ENCODE measurements at regions not wholly inside any gene's neighbourhood (a gene's known extent, or its start where the extent isn't known, plus 50 kb on each side); places are given as distances from the start of the nearest gene placed in this dataset.

DNA sequence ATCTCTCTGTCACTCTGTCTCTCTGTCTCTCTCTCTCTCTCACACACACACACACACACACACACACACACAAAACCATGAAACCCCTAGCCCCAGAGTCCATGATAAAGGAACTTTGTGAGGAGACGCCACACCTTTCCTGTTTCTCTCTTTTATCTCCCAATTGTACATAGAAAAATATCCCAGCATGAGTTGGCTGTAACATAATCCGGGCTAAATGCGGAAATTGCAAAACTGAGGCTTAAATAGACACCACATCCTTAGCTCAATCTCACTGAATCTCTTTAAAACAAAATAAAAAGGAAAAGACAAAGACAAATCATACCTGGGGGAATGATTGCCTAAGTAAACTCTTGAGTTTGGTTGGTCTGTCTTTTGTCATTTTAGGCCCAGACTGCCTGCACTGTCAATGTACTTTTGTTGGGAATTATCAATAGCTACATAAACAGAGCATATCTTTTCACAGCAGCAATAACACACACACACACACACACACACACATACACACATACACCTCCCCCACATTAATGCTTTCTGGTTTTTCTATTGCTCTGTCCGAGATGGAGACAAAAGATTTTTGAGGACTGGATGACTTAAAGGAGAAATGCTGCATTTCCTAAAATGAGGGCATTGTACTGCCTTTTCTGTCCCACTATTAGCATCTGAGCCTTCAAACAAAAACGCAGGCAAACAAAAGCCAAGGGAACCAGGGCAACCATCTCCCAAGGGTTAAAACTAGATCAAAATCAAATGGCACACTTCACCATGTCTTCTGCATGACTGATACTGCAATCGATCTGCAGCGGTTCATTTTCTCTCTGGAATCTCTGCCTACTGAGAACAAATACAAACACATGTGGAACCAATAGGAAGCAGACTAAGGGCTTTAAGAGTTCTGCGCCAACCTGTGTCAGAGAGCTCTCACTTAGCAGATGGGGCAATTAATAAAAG is 321.5 kb downstream of the NFIB start:
- Histone ChIP-seq H3K27me3 (ENCODE audit: control insufficient read depth, insufficient read depth, low read length) (no peaks in the 10 kb centered on the region), H3K4me3 (ENCODE audit: low read length) (no peak overlapping the region), H3K9me3 (ENCODE audit: control insufficient read depth, insufficient read depth, low read length) (no peaks in the 10 kb centered on the region), H3K27ac (ENCODE audit: low read length) (no peak overlapping the region), H3K36me3 (ENCODE audit: control insufficient read depth, insufficient read depth, low read length) (no peaks in the 10 kb centered on the region), H3K4me1 (ENCODE audit: control insufficient read depth, insufficient read depth, low read length) (no peaks in the 10 kb centered on the region)
- 87% methylated on average over 8 of the region's 8 CpGs for WGBS (ENCODE audit: insufficient coverage)
- ATAC-seq = no peak
- DNase-seq = no peak
- Mint-ChIP-seq H3K9me3 (peaks cover 8 to 17% of the 10 kb centered on the region in 2 donors), H3K36me3 (no peaks in the 10 kb centered on the region), H3K27me3 (ENCODE audit: low read depth in 2 of 2) (no peaks in the 10 kb centered on the region), H3K27ac (no peak overlapping the region), H3K4me1 (no peaks in the 10 kb centered on the region), H3K4me3 (no peak overlapping the region)
- intact Hi-C loops (cut with micrococcal nuclease) = no loop called here
- TF ChIP-seq, protein P1, sequence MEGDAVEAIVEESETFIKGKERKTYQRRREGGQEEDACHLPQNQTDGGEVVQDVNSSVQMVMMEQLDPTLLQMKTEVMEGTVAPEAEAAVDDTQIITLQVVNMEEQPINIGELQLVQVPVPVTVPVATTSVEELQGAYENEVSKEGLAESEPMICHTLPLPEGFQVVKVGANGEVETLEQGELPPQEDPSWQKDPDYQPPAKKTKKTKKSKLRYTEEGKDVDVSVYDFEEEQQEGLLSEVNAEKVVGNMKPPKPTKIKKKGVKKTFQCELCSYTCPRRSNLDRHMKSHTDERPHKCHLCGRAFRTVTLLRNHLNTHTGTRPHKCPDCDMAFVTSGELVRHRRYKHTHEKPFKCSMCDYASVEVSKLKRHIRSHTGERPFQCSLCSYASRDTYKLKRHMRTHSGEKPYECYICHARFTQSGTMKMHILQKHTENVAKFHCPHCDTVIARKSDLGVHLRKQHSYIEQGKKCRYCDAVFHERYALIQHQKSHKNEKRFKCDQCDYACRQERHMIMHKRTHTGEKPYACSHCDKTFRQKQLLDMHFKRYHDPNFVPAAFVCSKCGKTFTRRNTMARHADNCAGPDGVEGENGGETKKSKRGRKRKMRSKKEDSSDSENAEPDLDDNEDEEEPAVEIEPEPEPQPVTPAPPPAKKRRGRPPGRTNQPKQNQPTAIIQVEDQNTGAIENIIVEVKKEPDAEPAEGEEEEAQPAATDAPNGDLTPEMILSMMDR (IDR thresholded peaks at IDR 0.05) = no peak

DNA sequence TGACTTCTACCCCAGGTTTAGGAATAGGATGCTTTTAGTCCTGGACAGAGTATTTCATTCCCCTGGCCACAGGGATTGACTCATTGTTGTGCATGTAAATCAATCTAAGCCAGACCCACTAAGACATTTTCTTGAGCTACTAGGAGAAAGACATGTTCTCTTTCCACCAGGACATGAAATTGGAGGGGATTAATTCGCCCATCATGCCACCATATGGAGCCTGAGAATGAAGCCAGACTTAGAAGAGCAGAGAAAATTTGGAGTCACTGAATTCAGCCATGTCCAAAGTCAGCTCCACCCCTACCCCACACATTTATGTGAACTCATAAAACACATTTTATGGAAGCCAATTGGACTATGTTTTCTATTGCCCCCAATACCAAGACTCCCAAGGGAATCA is 322.5 kb downstream of the NFIB start:
- H3K9me3 Mint-ChIP-seq = peaks cover 8 to 17% of the 10 kb centered on the region in 2 donors
- ATAC-seq = no peak

DNA sequence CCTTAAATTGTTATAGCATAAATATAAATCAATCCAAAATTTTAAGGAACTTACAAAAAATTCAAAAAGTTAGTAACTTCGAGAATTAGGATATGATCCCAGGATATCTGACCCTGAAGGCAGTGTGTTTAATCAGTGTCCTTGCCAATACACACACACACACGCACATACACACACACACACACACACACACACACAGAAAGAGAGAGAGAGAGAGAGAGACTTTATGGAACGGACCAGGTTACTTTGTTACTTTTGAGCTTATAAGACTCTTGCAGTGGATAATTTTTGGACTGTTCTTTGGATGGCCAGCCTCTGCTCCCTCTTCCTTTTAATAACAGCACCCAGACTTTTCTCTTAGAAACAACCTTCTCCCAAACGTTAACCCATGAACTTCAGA is 322.9 kb downstream of the NFIB start:
- Histone ChIP-seq H3K36me3 (ENCODE audit: control insufficient read depth, insufficient read depth, low read length) (no peaks in the 10 kb centered on the region), H3K9me3 (ENCODE audit: control insufficient read depth, insufficient read depth, low read length) (peaks cover 6% of the 10 kb centered on the region), H3K4me1 (ENCODE audit: control insufficient read depth, insufficient read depth, low read length) (no peaks in the 10 kb centered on the region), H3K4me3 (ENCODE audit: low read length) (no peak overlapping the region), H3K27ac (ENCODE audit: low read length) (no peak overlapping the region), H3K27me3 (ENCODE audit: control insufficient read depth, insufficient read depth, low read length) (no peaks in the 10 kb centered on the region)
- WGBS (ENCODE audit: insufficient coverage) = no CpG with 5 or more reads among the region's 4 CpGs
- H3K36me3 Mint-ChIP-seq = peaks cover 2% of the 10 kb centered on the region
- no peak overlapping the region for H3K4me3 Mint-ChIP-seq
- TF ChIP-seq, protein P1 (IDR thresholded peaks at IDR 0.05) = no peak
- DNase-seq (no peak), ATAC-seq (no peak)
- H3K27me3 Mint-ChIP-seq (ENCODE audit: low read depth in 2 of 2) = no peaks in the 10 kb centered on the region
- H3K9me3 Mint-ChIP-seq = peaks cover 8 to 17% of the 10 kb centered on the region in 2 donors
- H3K27ac Mint-ChIP-seq = no peak overlapping the region
- intact Hi-C loops (cut with micrococcal nuclease) = no loop called here
- H3K4me1 Mint-ChIP-seq = no peaks in the 10 kb centered on the region

More for the DNA sequence above, 322.5 kb downstream of the NFIB start:
- Mint-ChIP-seq H3K27ac (no peak overlapping the region), H3K4me3 (no peak overlapping the region), H3K4me1 (no peaks in the 10 kb centered on the region), H3K36me3 (no peaks in the 10 kb centered on the region), H3K27me3 (ENCODE audit: low read depth in 2 of 2) (no peaks in the 10 kb centered on the region)
- WGBS (ENCODE audit: insufficient coverage) = 67% methylated on average over 1 of the region's 1 CpG
- H3K36me3 ChIP-seq (ENCODE audit: control insufficient read depth, insufficient read depth, low read length) = no peaks in the 10 kb centered on the region
- no peaks in the 10 kb centered on the region for H3K4me1 ChIP-seq (ENCODE audit: control insufficient read depth, insufficient read depth, low read length)
- no peak overlapping the region for H3K4me3 ChIP-seq (ENCODE audit: low read length)
- no peak overlapping the region for H3K27ac ChIP-seq (ENCODE audit: low read length)
- H3K9me3 ChIP-seq (ENCODE audit: control insufficient read depth, insufficient read depth, low read length) = peaks cover 3% of the 10 kb centered on the region
- DNase-seq = no peak
- TF ChIP-seq, protein P1 (IDR thresholded peaks at IDR 0.05) = no peak
- intact Hi-C loops (cut with micrococcal nuclease) = no loop called here
- no peaks in the 10 kb centered on the region for H3K27me3 ChIP-seq (ENCODE audit: control insufficient read depth, insufficient read depth, low read length)

All from natural killer cell (primary cell).